Neural cell (in vitro differentiated cells): ENCODE measurements at regions not wholly inside any gene's neighbourhood (a gene's known extent, or its start where the extent isn't known, plus 50 kb on each side); places are given as distances from the start of the nearest gene placed in this dataset.

Source experiments
- H2AFZ ChIP-seq: fragments of 200-600, 300-800 bp; sonication (generic), shearing (Covaris generic); 2 replicates; pipeline ENCODE4 v1.6.0; 2014; ENCODE audit warnings: low read depth, mild to moderate bottlenecking, antibody characterized with exemption, low read length, moderate library complexity
- H3F3A ChIP-seq: fragments of 200-600 bp; shearing (Covaris generic); 2 replicates; pipeline ENCODE4 v1.6.1; 2016; ENCODE audit warnings: mild to moderate bottlenecking, moderate library complexity, mixed read lengths, antibody characterized with exemption, low read length; ENCODE audit not compliant: insufficient read depth, poor library complexity, severe bottlenecking
- H3K27ac ChIP-seq: fragments of 200-600, 300-800 bp; sonication (generic), shearing (Covaris generic); 2 replicates; pipeline ENCODE4 v1.5.1; 2014; ENCODE audit warnings: mild to moderate bottlenecking, low read length, moderate library complexity
- H3K27me3 ChIP-seq: fragments of 300-800, 200-600 bp; sonication (generic), shearing (Covaris generic); 2 replicates; pipeline ENCODE4 v1.6.0; 2014; ENCODE audit warnings: mild to moderate bottlenecking, low read depth, low read length, moderate library complexity; ENCODE audit not compliant: insufficient read depth
- H3K36me3 ChIP-seq: fragments of 300-800, 200-600 bp; sonication (generic), shearing (Covaris generic); 2 replicates; pipeline ENCODE4 v1.5.1; 2014; ENCODE audit warnings: mild to moderate bottlenecking, antibody characterized with exemption, low read length, moderate library complexity; ENCODE audit not compliant: insufficient read depth
- H3K4me2 ChIP-seq: fragments of 300-800, 200-600 bp; sonication (generic), shearing (Covaris generic); 2 replicates; pipeline ENCODE4 v1.6.0; 2014; ENCODE audit warnings: mild to moderate bottlenecking, low read length
- H3K4me3 ChIP-seq: fragments of 300-800, 200-600 bp; sonication (generic), shearing (Covaris generic); 2 replicates; pipeline ENCODE4 v1.5.1; 2014; ENCODE audit warnings: mild to moderate bottlenecking, low read length, moderate library complexity
- H3K79me2 ChIP-seq: fragments of 200-600 bp; shearing (Covaris generic); replicated peaks from 2 replicates; pipeline ENCODE4 v1.6.0; 2014; ENCODE audit warnings: mild to moderate bottlenecking, low read length, moderate library complexity; ENCODE audit not compliant: insufficient read depth
- H3K9ac ChIP-seq: fragments of 300-800, 200-600 bp; sonication (generic), shearing (Covaris generic); 2 replicates; pipeline ENCODE4 v1.6.1; 2016; ENCODE audit warnings: mild to moderate bottlenecking, low read length, mixed read lengths
- H3K9me2 ChIP-seq: fragments of 200-600 bp; shearing (Covaris generic); 2 replicates; pipeline ENCODE4 v1.6.1; 2016; ENCODE audit warnings: mild to moderate bottlenecking, low read length, mixed read lengths; ENCODE audit not compliant: insufficient read depth
- H3K9me3 ChIP-seq: fragments of 200-600, 300-800 bp; sonication (generic), shearing (Covaris generic); 2 replicates; pipeline ENCODE4 v1.6.1; 2016; ENCODE audit warnings: mild to moderate bottlenecking, mixed run types, low read length, moderate library complexity, mixed read lengths
- H4K20me1 ChIP-seq: fragments of 200-600 bp; shearing (Covaris generic); 2 replicates; pipeline ENCODE4 v1.6.1; 2016; ENCODE audit warnings: mild to moderate bottlenecking, mixed run types; ENCODE audit not compliant: insufficient read depth
- EP300 ChIP-seq: fragments of 450-650 bp; conservative IDR thresholded peaks from 2 replicates; pipeline ENCODE4 v1.6.1; 2014; ENCODE audit warnings: antibody characterized with exemption, mild to moderate bottlenecking, moderate library complexity; ENCODE audit not compliant: poor library complexity, severe bottlenecking
- EZH2 ChIP-seq: fragments of 200-600, 300-800 bp; shearing (Covaris generic), sonication (generic); IDR thresholded peaks from 2 replicates; pipeline ENCODE4 v1.6.1; 2014; ENCODE audit warnings: antibody characterized with exemption, low read length, borderline replicate concordance, mild to moderate bottlenecking; ENCODE audit not compliant: insufficient read depth, poor library complexity, severe bottlenecking
- MXI1 ChIP-seq: fragments of 450-650 bp; conservative IDR thresholded peaks from 2 replicates; pipeline ENCODE4 v1.6.1; 2014; ENCODE audit warnings: antibody characterized with exemption, mild to moderate bottlenecking; ENCODE audit not compliant: poor library complexity, severe bottlenecking
- POLR2AphosphoS5 ChIP-seq: IDR thresholded peaks from 2 replicates; pipeline ENCODE4 v1.6.1; 2012
- RAD21 ChIP-seq: fragments of 450-650 bp; conservative IDR thresholded peaks from 2 replicates; pipeline ENCODE4 v1.6.1; 2014; ENCODE audit warnings: antibody characterized with exemption, mild to moderate bottlenecking, moderate library complexity
- SMC3 ChIP-seq: fragments of 450-650 bp; conservative IDR thresholded peaks from 2 replicates; pipeline ENCODE4 v1.6.1; 2014; ENCODE audit warnings: antibody characterized with exemption, mild to moderate bottlenecking, moderate library complexity; ENCODE audit not compliant: poor library complexity
- TAF1 ChIP-seq: IDR thresholded peaks from 2 replicates; pipeline ENCODE4 v1.6.1; 2012; ENCODE audit warnings: low read depth
- TF ChIP-seq, protein P1 (sequence below): IDR thresholded peaks from 2 replicates; pipeline ENCODE4 v1.6.1; 2012; ENCODE audit warnings: borderline replicate concordance
- TF ChIP-seq, protein P2 (sequence below): fragments of 450-650 bp; IDR thresholded peaks from 2 replicates; pipeline ENCODE4 v1.5.1; 2014; ENCODE audit warnings: antibody characterized with exemption, mild to moderate bottlenecking, moderate library complexity; ENCODE audit not compliant: poor library complexity, severe bottlenecking

DNA sequence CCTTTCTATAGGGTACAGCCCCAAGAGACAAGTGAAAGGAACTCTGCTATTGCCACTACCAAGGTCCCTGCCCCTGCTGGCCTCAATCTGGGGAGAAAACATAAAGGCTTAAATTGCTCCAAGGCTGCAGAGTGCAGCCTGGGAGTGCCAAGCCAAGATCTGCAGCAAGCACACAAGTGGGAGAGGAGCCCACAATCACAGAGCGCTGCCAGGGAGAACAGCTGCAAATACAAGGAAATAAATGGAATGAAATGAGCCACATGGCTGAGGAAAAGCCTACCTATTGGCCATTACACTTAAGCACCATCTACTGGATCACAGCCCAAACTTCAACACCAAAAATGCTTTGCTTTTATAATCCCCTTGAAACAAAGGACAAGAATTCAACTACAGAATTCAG lies 582.4 kb downstream of the FAM133A start:
- Histone ChIP-seq H3K9me3 (no peaks in the 10 kb centered on the region), H3F3A (no peaks in the 10 kb centered on the region), H3K4me3 (no peak overlapping the region), H3K27me3 (no peaks in the 10 kb centered on the region), H3K79me2 (no peaks in the 10 kb centered on the region), H3K4me2 (no peak overlapping the region), H3K36me3 (no peaks in the 10 kb centered on the region), H2AFZ (no peak overlapping the region), H4K20me1 (no peaks in the 10 kb centered on the region), H3K27ac (no peak overlapping the region), H3K9me2 (no peaks in the 10 kb centered on the region), H3K9ac (no peak overlapping the region)
- TF ChIP-seq, protein P1, sequence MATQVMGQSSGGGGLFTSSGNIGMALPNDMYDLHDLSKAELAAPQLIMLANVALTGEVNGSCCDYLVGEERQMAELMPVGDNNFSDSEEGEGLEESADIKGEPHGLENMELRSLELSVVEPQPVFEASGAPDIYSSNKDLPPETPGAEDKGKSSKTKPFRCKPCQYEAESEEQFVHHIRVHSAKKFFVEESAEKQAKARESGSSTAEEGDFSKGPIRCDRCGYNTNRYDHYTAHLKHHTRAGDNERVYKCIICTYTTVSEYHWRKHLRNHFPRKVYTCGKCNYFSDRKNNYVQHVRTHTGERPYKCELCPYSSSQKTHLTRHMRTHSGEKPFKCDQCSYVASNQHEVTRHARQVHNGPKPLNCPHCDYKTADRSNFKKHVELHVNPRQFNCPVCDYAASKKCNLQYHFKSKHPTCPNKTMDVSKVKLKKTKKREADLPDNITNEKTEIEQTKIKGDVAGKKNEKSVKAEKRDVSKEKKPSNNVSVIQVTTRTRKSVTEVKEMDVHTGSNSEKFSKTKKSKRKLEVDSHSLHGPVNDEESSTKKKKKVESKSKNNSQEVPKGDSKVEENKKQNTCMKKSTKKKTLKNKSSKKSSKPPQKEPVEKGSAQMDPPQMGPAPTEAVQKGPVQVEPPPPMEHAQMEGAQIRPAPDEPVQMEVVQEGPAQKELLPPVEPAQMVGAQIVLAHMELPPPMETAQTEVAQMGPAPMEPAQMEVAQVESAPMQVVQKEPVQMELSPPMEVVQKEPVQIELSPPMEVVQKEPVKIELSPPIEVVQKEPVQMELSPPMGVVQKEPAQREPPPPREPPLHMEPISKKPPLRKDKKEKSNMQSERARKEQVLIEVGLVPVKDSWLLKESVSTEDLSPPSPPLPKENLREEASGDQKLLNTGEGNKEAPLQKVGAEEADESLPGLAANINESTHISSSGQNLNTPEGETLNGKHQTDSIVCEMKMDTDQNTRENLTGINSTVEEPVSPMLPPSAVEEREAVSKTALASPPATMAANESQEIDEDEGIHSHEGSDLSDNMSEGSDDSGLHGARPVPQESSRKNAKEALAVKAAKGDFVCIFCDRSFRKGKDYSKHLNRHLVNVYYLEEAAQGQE: no peak
- TF ChIP-seq, protein P2, sequence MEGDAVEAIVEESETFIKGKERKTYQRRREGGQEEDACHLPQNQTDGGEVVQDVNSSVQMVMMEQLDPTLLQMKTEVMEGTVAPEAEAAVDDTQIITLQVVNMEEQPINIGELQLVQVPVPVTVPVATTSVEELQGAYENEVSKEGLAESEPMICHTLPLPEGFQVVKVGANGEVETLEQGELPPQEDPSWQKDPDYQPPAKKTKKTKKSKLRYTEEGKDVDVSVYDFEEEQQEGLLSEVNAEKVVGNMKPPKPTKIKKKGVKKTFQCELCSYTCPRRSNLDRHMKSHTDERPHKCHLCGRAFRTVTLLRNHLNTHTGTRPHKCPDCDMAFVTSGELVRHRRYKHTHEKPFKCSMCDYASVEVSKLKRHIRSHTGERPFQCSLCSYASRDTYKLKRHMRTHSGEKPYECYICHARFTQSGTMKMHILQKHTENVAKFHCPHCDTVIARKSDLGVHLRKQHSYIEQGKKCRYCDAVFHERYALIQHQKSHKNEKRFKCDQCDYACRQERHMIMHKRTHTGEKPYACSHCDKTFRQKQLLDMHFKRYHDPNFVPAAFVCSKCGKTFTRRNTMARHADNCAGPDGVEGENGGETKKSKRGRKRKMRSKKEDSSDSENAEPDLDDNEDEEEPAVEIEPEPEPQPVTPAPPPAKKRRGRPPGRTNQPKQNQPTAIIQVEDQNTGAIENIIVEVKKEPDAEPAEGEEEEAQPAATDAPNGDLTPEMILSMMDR: no peak
- TF ChIP-seq SMC3 (no peak), EZH2 (no peak), MXI1 (no peak), TAF1 (no peak), RAD21 (no peak), POLR2AphosphoS5 (no peak), EP300 (no peak)

DNA sequence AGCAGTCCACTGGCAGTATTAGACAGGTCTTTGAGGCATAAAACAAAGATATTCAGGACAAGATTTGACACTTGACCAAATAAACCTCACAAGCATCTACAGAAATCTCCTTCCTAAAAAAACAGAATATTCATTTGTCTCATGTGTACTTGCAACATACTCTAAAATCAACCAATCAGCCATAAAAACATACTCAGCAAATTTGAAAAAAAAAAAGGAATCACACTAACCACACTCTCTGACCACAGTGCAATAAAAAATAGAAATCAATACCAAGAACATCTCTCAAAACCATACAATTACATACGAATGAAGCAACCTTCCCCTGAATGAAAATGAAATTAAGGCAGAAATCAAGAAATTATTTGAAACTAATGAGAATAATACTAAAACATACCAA lies 591.3 kb downstream of the FAM133A start:
- Histone ChIP-seq H3K4me2 (no peak overlapping the region), H3K9ac (no peak overlapping the region), H3K36me3 (no peaks in the 10 kb centered on the region), H3K4me3 (no peak overlapping the region), H4K20me1 (no peaks in the 10 kb centered on the region), H3K79me2 (no peaks in the 10 kb centered on the region), H3K9me3 (no peaks in the 10 kb centered on the region), H3K27ac (no peak overlapping the region), H3F3A (no peaks in the 10 kb centered on the region), H2AFZ (no peak overlapping the region), H3K9me2 (no peaks in the 10 kb centered on the region), H3K27me3 (no peaks in the 10 kb centered on the region)
- TF ChIP-seq SMC3: no peak
- no peak for TF ChIP-seq TAF1
- no peak for TF ChIP-seq EP300
- TF ChIP-seq POLR2AphosphoS5: no peak

DNA sequence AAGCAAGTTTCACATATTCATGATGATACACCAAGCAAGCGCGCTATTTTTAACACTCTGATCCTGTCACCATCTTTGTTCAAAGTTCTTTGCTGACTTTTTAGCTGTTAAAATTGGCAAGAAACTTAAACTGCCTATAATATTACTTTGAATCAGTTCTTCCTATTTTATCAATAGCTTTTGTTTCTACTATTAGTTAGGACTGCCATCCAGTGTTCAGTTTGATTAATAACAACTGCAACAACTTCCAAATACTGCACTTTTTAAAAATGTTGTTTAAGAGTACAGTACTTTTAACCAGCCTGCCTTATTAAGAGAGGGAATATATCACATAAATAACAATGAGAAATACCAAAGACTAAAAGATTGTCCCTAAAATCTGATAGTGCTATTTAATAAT lies 614.3 kb downstream of the FAM133A start:
- Histone ChIP-seq H3K9me3 (no peaks in the 10 kb centered on the region), H3F3A (no peaks in the 10 kb centered on the region), H3K27me3 (no peaks in the 10 kb centered on the region), H3K27ac (no peak overlapping the region), H3K36me3 (no peaks in the 10 kb centered on the region), H3K9me2 (no peaks in the 10 kb centered on the region), H4K20me1 (no peaks in the 10 kb centered on the region), H3K79me2 (no peaks in the 10 kb centered on the region), H3K9ac (no peak overlapping the region), H3K4me2 (no peak overlapping the region), H2AFZ (no peak overlapping the region), H3K4me3 (no peak overlapping the region)
- peak; percentile 73 for TF ChIP-seq RAD21
- TF ChIP-seq, protein P1: no peak
- TF ChIP-seq, protein P2: peak; percentile 65
- no peak for TF ChIP-seq TAF1
- peak; percentile 74 for TF ChIP-seq SMC3
